C1 segment of cervical spinal cord (tissue), 14 donors: ENCODE measurements at regions not wholly inside any gene's neighbourhood (a gene's known extent, or its start where the extent isn't known, plus 50 kb on each side); places are given as distances from the start of the nearest gene placed in this dataset.

Experiments used
- DNase-seq, 14 donors: peaks; one replicate each; lab custom pipeline; 2025; lab: John Stamatoyannopoulos, UW

- peak in 13 of 14 donors; percentile 12 to 86 (median 73) for DNase-seq
These were observed 57.9 kb upstream of the KCNE4 start for GRCh38 chr2:222993920-222994650.

DNA sequence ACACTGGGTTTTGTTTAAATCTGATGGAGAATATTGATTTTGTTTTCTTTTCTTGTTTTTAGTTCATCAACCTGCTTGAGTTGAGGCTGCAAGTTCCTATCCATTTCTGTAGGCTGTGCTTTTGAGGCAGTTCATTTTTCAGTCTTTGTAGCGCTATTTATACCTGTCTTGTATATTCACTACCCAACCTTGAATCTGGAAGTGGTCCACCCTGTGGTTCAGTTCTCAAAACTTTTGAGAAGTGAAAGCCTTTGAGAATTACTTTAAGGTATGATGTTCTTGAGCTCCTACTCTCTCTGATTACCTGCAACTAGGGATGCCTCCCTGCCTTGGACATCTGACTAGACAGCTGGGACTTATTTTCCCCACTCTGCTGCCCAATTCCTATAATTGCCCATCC lies 53.5 kb upstream of the KCNE4 start:
- DNase-seq = no peak

DNA sequence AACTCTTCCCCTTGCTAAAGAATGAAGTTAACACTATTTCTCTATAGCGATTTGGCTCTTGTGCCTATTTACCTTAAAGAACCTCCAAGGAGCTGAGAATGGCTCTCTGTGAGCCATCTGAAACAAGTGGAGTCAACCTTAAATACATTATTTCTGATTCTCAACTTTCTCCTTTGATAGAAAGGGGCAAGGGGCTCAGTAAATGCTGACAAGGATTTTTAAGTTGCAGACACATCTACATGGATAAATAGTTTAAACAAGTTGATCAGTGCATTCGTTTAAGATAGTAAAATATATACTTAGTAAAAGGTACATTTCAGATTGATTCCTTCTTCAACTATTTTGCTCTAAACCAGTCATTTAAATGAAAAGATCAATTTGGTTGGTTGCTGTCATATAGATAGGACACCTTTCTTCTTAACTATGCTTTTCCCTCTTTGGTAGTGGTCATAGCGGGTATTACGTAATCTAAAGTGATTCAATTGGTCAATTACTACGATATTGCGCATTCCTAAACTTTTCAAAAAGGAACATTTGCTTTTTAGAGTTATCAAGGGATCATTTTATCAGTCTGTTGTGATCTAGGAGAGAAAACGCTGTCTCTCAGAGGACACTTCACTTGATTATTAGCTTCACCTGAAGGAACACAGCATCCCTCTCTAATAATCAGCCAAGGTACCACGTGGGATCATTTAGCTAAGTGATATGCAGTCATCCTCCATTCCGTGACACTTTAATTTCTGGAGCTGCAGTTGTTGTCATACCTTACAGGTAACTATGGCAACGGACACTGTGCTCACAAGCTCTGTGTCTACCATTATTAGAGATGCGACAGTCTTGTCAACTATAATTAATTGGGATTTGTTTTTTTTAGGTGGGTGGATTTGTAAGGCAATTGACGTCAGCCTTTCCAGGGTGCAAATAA lies 50.9 kb upstream of the KCNE4 start:
- no peak for DNase-seq

DNA sequence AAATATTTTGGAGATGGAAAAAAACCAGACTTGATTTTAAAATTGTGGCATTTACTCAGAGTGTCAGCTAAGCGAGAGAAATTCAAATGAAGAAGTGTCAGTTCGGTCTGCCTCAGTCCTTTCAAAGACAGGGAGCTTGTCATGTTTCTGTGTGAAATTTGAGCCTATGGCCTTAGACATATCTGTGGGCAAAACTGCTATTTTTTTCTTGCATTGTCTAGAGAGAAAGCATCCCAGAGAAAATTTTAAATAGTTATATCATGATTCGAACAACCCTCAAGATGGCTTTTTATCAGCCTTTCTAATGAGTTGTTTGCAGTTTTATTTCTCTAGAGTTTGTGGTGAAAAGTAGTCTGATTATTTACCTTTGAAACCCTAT lies 50.2 kb upstream of the KCNE4 start:
- no peak for DNase-seq
